Activated CD8-positive, alpha-beta memory T cell treated with anti-CD3 and anti-CD28 coated beads, Interleukin-2, amount 50 U/mL, for 1 hour (primary cell): ENCODE measurements at regions not wholly inside any gene's neighbourhood (a gene's known extent, or its start where the extent isn't known, plus 50 kb on each side); places are given as distances from the start of the nearest gene placed in this dataset.

Source experiments
- DNase-seq: peaks from one replicate; pipeline ENCODE4 v3.0.0-alpha.2; 2020; ENCODE audit errors: extremely low read depth

DNA sequence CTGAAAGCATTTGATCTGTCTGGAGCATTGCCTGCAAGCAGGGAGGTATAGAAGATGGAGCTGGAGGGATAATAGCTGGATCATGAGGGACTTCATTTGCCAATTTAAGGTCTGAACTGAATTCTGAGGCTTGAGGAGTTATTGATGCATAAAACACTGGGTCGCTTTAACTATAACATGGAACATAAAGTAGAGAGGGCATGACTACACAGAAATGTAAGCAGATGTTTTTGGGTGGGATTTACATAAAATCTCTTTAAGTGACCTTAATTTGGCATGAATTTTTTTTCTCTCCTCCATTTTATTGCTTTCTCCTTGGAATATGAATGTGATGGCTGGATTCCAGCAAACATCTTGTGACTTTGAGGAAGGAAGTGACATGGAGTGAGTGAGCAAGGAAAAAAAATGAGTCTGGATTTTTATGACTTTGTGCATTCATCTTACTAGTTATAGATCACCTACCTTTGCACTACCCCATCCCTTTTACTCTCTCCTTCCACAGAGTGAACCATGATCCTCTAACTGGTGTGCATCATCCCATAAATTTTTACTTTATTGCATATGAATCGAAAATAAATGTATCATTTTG, 356.0 kb downstream of the DUSP6 start:
- no peak for DNase-seq

DNA sequence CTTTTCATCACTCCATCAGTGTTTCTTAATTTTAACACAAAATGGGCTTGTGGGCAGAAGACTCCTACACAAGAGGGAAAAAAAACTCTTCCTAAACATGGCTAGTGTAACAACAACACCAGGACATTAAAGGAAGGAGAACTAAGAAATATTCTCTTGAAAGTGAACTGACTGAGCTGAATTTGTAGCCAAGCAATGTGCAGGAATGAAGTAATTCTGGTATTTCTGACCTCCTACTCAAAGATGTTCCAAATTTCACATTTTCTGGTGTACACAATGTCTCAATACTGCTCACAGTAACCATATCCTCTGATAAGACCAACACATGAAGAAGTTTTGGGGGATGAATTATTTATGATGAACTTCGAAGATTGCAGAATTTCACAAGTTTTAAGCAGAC, 357.3 kb downstream of the DUSP6 start:
- DNase-seq: no peak

DNA sequence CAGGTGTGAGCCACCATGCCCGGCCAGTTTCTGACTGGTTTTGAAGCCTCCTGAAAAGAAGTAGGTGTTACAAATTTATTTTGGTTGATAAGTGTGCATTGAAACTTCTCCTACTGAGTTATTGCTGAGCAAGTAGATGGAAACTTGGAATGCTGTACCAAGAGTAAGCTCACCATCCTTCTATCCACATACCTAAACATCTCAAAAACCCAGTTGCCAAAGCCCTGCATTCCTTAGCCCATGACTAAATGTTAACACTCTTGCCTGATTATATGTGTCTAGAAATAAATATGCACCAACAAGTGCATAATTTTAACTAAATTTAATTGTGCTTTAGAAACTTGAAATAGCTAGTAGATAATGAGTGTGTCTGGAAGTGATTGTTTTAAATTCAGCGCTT, 357.8 kb downstream of the DUSP6 start:
- no peak for DNase-seq

DNA sequence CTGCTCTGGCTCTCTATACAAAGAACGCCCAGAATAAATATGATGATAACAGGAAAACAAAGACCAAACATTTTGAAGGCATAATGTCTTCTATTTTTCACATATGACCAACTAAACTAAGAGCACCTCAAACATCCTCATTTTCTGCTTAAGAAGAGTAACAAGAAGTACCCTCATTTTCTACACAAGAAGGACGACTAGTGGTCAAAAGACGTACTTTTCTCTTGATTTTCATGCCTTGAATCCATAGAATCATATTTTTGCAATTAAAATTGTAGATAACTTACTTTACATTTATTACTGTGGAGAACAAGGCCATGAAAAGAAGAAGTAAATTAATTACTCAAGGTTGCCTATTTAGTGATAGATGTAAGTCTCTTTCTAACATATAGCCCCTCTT, 358.6 kb downstream of the DUSP6 start:
- DNase-seq: no peak

DNA sequence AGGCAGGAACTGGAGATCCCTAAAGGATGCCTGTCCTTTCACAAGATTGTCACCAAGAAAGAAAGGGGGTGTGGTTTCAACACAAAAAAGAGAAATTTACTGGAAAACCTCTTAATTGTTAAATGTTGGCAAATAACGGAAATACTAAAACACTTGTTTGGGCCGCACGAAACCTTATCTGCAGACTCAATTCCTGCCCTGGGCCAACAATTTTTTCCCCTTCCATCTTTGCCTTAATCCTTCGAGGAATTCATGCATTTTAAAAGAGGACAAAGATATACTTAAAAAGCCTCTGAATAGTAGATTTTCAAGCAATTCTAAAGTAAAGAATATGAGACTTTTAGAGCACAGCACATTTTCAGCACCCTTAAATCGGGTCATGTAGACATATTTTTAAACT, 366.2 kb downstream of the DUSP6 start:
- DNase-seq: no peak

DNA sequence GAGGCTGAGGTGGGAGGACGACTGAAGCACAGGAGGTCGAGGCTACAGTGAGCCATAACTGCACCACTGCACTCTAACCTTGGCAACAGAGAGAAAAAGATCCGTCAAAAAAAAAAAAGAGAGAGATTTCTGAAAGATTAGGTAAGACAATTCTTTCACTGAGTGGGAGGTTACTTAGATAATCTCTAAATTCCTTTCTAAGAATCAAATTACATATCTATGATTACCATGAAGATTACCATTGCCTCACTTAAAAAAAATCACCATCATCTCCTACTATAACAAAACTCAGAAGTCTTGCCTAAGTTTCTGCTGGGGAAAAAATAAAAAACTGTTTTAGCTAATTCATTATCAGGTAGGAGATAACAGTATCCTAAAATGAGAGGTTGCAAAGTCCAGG, 366.7 kb downstream of the DUSP6 start:
- DNase-seq: no peak

DNA sequence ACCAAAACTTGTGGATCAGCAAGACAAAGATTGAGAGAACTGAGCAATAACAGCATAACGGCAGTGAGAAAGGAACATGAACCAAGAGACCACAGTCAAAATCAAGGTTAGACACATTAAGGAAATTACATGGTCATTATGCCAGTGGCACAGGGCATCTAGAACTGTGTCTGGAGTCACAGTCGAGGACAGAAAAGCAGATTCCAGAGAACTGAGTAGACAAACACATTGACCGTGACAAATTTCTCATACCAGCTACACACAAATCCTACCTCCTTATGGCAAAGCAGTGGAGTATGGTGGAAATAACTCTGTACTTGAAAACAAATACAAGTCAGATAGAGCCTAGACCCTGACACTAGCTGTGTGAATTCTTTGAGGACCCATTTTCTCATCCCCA, 367.3 kb downstream of the DUSP6 start:
- no peak for DNase-seq

DNA sequence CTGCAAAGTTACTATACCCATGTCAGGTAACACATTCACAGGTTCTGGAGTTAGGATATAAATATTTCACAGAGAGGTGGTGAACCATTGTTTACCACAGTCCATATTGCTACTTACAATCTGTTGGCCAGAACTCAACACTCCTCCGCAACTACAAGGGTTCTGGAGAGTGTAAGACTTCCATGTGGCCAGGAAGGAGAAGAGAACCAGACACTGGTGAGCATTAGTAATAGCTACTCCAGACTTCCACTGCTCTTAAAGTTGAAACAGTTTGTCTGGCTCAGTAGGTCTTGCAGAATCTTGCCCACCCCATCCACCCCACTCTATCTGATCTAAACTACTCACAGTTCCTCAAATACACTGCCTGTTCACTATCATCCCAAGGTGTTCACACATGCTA, 369.6 kb downstream of the DUSP6 start:
- no peak for DNase-seq

DNA sequence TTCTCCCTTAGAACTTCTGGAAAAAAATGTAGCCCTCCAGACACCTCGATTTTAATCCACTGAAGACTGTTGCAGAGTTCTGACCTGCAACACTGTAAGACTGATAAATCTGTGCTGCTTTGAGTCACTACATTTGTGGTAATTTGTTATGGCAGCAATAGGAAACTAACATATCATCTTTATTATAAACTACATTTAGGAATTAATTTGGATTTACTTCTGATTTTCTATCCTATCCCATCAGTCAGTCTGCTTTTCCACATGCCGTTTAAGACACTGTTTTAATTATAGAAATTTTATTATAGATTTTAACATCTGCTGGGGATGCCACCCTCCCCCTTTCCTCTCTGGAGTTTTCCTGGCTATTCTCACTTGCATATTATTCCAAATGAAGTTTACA, 375.2 kb downstream of the DUSP6 start:
- DNase-seq: no peak

DNA sequence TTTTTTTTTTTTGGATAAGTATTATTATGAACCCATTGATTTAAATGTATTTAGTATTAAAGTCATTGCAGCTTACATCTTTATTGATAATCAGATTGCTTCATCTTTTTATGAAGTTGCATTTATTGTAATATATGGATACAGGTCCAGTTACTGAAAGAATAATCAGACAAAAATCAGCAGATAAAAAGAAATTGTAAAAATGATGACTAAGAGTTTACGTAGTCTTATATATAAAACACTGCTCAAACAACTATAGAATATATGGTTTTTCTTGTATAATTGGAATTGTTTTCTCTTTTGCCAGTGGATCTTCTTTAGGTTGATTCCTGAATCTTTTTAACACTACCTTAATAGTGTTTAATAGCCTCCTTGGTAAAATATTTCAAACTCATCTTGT, 378.3 kb downstream of the DUSP6 start:
- no peak for DNase-seq

DNA sequence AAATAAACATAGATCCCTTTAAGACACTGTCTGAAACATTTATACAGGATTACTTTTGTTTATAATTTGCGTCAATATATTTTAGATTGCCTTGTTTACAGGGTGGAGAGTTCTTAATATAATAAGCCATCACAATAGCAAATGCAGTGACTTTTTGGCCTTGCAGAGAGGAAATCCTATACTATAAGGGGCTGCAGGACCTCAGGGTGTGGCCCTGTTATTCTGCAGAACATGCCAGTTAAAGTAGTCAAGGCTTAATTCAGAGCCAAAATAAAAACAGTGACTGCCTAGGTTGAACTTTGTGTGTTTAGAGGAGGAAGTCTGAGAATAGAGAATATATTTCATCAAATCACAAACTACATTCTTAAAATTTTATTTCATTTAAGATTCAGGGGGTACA, 381.6 kb downstream of the DUSP6 start:
- DNase-seq: no peak

DNA sequence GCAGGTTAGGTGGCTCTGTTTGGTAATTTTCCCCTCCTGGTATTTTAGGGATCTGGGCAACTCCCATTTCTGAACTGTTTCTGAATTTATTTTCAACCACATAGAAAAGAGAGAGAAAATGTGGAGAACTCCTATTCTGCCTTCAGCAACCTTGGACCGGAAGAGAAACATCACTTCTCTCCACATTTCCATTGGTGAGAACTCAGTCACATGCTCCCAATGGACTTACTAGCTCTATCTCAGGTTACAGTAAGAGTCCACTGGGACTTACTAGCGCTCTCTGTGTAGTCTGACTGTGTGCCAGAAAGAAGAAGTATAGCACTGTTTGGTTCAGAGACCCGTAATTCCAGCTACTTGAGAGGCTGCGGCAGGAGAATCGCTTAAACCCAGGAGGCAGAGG, 383.2 kb downstream of the DUSP6 start:
- no peak for DNase-seq

DNA sequence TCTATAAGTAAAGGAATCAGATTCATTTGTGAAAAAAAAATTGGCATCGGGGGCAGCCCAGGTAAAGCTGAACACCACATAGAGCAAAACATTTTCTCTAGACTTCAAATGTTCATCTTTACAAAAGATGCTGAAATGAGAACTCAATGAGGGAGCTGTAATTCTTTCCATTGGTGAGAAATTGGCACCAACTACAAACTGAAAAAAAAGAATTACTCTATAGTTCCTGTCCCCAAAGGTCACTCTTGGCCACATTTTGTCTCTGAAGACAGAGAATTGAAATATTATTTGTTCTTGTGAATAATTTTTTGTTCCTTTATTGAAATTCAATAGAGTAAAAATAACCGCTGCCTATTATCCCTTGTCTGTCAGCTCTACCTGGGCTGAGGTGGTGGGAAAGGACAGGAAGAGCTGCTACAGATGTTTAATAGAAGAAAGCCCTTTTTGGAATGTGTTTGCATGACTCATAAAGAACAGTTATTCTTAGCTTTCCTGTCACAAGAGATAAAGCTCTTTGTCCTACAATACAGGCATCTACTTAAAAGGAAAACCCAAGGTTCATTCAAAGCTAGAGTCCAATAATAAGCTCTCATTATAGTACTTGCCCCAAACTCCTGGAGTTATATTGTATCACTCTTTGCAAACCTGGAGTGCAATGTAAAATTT, 380.1 kb upstream of the KITLG start:
- DNase-seq: no peak

DNA sequence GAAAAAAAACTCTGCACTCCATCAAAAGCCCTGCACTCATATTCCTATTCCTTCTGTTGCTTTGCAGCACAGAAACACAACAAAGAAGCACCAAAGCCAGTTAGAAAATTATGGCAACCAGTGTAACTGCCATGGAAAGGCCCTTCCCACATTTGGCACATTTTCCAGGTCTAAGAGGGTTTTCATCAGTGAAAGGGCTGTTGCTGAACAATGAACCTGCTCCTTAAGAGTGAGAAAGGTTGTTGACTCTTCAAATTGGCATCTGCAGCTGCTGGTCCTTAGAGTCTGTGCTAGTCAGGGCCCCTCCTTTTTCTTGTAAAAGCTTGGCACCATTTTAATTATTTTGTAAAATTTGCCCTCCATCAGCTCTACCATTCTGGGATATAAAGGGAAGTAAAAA, 378.7 kb upstream of the KITLG start:
- no peak for DNase-seq

DNA sequence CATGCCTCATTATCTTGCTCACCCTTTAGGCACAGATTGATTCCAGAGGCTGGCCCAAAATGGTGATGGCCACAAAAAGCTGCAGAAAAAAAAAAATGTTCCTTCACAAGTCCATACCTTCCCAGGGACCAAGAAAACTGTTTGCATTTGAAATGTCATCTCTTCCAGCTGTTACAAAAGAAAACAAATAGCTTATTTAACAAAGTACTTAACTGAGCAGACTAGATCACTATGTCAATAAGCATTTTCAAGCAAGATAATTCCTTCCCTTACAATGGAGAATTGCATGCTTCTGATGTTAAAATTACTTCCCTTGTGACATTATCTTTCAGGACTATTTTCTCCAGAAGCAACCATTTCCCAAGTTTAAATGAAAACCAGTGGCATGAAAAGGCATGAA, 377.9 kb upstream of the KITLG start:
- no peak for DNase-seq

DNA sequence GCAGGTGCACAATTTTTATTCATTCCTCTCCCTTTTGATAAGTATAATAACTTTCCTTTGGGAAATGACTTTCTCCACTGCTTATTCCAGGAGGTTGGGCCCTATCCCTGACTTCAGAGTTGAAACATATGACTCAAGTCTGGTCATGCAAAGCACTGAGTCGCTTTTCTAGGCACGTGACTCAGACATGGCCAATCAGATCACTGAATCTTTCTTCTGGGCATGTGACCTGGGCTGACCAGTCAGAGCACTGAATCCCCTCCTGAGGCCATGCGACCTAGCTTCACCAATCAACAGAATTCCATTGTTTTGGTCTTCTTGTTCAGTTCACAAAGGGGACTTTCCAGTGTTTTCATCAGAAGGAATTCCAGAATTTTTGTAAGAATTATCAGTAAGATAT, 377.1 kb upstream of the KITLG start:
- no peak for DNase-seq

DNA sequence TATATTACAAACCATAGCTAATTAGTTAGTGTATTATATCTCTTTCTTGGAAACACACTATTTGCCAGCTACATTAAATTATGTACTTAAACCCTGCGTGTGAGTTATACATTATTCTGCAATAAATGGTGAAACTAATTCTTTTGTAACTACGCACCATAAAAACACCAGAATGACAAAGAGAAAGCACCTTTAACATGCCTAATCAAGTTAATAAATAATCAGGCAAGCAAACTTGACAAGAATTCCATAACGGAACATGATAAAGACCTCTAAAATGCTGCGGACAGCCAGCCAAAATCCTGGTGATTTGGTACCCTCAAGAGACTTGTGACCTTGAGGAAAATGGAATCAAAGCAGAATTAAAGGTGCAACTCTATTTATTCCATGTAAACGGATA, 375.3 kb upstream of the KITLG start:
- no peak for DNase-seq

DNA sequence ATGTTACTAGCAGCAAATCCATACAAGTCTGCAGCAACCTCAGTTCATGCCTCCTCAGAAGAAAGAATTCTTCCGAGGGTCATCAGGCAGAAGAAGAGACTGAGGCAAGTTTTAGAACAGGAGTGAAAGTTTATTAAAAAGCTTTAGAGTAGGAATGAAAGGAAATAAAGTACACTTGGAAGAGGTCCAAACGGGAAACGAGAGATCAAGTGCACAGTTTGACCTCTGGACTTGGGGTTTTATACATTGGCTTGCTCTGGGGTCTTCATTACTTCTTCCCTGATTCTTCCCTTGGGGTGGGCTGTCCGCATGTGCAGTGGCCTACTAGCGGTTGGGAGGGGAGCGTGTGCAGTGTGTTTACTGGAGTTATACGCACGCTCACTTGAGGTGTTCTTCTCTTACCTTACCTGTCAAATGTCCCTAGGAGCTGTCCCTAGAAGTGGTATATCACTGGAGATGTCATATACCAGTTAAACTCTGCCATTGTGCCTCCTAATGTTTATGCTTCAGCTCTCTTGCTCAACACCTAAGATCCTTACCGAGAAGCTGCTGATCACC, 372.8 kb upstream of the KITLG start:
- DNase-seq: no peak

DNA sequence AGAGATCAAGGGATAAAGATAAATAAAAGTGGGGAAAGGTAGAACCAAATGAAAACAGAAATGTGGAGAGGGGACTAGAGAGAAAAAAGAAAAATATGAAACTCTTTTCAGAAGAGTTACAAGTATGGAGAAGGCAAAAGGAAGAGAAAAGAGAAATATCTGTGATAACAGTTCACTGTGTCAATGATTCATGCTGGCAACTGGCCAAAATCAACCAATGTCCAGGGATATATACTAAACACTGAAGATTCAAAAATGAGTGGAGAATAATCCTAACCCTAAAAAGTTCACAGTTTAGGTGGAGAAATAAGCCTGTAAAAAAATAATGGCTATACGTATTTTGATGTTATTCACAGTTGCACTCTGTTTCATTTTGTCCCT, 372.3 kb upstream of the KITLG start:
- DNase-seq: no peak

DNA sequence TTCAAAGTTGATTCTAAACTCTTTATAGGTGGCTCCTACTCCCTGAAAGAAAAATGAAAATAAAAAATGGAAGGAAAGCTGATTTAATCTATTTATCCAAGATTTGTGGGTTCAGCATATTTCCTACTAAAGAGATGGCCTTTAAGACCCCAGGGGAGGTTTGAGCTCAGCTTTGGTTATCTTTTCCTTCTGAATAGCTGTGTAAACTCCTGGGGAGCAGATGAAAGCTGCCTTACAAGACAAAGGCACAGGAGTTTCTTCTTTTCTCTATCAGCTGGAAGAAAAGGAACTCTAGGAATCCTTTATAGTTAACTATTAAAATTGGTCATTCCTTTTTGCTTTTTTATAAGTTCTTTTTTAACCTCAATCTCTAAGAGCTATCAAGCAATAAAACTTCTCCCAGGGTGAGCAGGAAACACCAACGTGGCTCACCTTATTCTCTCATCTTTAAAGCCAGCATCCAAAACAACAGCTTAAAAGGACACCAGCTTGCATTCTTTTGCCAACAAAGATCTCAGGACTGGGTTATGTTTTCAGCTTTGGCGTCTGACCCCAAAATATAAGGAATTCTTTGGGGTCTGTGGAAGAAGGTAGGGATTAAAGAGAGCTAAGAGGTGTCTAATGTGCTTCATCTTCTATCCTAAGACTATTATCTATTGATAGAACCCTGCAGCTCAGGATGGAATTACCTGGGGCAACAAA, 371.7 kb upstream of the KITLG start:
- DNase-seq: no peak

DNA sequence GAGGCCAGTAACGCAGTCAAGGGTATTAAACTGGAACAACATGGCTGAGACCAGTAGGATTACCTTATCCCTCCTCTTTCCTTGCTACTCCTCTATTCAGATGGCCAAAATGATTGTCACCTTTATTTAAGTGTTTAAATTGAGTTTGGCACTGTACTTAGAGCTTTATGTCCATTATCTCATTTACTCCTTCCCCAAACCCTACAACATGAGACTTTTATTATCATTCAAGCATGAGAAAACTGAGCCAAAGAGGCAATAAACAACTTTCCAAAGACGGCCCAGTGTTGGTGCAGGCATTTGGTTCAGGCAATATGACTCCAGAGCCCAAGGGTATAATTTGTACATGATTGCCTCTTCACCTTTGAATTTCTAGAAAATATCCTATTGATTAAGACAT, 370.9 kb upstream of the KITLG start:
- no peak for DNase-seq

DNA sequence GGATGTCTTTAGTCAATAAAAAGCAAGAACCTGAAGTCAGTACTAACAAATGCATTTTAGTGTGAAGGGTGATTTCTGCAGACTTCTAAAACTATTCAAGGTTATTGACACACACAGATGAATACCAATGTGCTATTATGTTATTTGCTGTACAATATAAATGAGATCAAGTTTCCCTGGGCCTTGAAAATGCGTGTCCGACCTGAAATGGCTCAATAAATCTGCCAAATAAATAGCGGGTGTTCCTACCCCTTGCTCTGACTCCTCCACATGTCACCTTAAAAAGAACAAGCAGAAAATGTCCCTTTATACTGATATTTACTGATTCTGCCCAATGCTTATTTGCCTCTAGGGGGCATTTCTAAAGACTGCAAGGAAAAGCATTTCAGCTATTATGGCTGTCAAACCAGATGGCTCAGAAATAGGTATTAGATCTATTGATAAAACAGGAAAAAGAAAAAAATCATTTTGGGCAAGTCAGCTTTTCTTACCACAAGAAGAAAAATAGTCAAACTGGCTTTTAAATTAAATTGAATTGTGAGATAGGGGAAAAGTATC, 367.3 kb upstream of the KITLG start:
- DNase-seq: no peak

DNA sequence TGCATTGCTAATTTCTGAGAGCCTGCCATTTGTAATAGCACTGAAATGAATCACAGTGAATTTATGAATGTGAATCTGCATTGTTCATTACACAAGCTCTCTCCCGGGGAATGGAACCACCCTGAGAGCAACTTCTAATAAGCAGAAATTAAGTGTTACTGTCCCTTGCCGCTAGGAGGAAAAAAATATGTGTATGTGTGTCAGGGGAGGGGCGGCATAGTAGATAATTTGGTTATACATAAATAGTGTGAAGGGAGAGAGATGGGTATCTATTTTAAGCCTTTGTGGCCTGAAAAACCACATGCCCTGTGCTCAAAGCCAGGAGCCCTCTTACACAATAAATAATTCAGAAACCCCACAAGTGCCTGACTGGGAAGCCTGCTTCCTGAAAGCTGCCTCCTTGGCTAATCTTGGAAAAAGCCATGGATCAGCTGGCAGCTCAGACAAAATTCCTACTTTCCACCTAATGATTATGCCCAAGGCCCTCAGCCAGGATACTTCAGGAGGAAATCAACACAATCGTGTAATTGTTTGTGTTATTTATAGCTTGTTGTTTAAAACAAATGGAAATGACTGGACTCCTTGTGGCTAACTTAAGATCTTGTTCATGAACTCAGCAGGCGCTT, 366.2 kb upstream of the KITLG start:
- no peak for DNase-seq
